ENCODE measurements at regions not wholly inside any gene's neighbourhood (a gene's known extent, or its start where the extent isn't known, plus 50 kb on each side); places are given as distances from the start of the nearest gene placed in this dataset.

GRCh38 chr2:12262681-12263436 lies 453.9 kb upstream of the TRIB2 start:
- no peak for DNase-seq

- DNase-seq, result no peak
Measured at GRCh38 chr2:12263730-12264129, 453.0 kb upstream of the TRIB2 start.

- DNase-seq, result no peak
Measured at GRCh38 chr2:12264146-12264545, 452.6 kb upstream of the TRIB2 start.

GRCh38 chr2:12265646-12266045 lies 451.1 kb upstream of the TRIB2 start:
- DNase-seq, result no peak

- no peak for DNase-seq
Measured at GRCh38 chr2:12267042-12267441, 449.7 kb upstream of the TRIB2 start.

GRCh38 chr2:12269041-12269972 lies 447.4 kb upstream of the TRIB2 start:
- DNase-seq, result no peak

- DNase-seq, result no peak
Measured at GRCh38 chr2:12270876-12271588, 445.7 kb upstream of the TRIB2 start.

GRCh38 chr2:12271589-12271984 lies 445.1 kb upstream of the TRIB2 start:
- no peak for DNase-seq

- no peak for DNase-seq
Measured at GRCh38 chr2:12273111-12273510, 443.6 kb upstream of the TRIB2 start.

- no peak for DNase-seq
Measured at GRCh38 chr2:12274591-12274990, 442.1 kb upstream of the TRIB2 start.

- DNase-seq, result no peak
Measured at GRCh38 chr2:12277241-12278034, 439.3 kb upstream of the TRIB2 start.

- no peak for DNase-seq
Measured at GRCh38 chr2:12278217-12278750, 438.5 kb upstream of the TRIB2 start.

- DNase-seq, result no peak
Measured at GRCh38 chr2:12282780-12283695, 433.7 kb upstream of the TRIB2 start.

- no peak for DNase-seq
Measured at GRCh38 chr2:12284037-12284436, 432.7 kb upstream of the TRIB2 start.

GRCh38 chr2:12284487-12284886 lies 432.2 kb upstream of the TRIB2 start:
- no peak for DNase-seq

- DNase-seq, result no peak
Measured at GRCh38 chr2:12286347-12286746, 430.4 kb upstream of the TRIB2 start.

- DNase-seq, result no peak
Measured at GRCh38 chr2:12287220-12287751, 429.4 kb upstream of the TRIB2 start.

GRCh38 chr2:12288048-12288447 lies 428.7 kb upstream of the TRIB2 start:
- no peak for DNase-seq

GRCh38 chr2:12289120-12289802 lies 427.5 kb upstream of the TRIB2 start:
- no peak for DNase-seq

GRCh38 chr2:12291303-12291702 lies 425.4 kb upstream of the TRIB2 start:
- DNase-seq, result no peak

Measured in T-helper 9 cell (primary cell).